ENCODE measurements at regions not wholly inside any gene's neighbourhood (a gene's known extent, or its start where the extent isn't known, plus 50 kb on each side); places are given as distances from the start of the nearest gene placed in this dataset.
"Not testable (repeated sequence)": the region's sequence is repeated elsewhere in the genome, so short reads cannot be mapped to it uniquely, and the experiment has no call there.

DNA sequence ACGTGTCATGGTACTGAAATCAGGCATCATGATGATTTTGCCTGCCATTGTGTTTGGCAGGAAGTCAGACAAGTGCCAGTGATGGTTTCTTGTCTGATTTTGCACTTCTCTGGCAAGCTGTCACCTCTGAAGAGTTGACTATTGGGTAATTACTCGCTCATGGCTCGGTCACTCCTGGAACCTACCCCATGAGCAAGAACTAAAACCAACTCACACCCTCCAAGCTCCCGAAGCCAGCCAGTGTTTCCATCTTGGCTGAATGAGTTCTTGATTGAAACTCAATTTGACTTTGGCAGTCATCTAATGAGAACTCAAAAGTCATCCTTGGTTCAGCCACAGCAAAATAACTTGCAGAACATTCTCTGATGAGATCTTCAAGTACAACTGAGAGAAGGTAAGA, 103.4 kb downstream of the TBC1D26 start:
- not testable (repeated sequence) for DNase-seq (ENCODE audit: low spot score); H3K27ac ChIP-seq (ENCODE audit: poor library complexity, severe bottlenecking); H3K36me3 ChIP-seq (ENCODE audit: low read depth); ATAC-seq (ENCODE audit: low read depth); H3K27me3 ChIP-seq (ENCODE audit: insufficient read depth, poor library complexity, severe bottlenecking); H3K4me3 ChIP-seq (ENCODE audit: severe bottlenecking); H3K4me1 ChIP-seq (ENCODE audit: insufficient read depth, poor library complexity, severe bottlenecking); H3K9me3 ChIP-seq (ENCODE audit: severe bottlenecking)

DNA sequence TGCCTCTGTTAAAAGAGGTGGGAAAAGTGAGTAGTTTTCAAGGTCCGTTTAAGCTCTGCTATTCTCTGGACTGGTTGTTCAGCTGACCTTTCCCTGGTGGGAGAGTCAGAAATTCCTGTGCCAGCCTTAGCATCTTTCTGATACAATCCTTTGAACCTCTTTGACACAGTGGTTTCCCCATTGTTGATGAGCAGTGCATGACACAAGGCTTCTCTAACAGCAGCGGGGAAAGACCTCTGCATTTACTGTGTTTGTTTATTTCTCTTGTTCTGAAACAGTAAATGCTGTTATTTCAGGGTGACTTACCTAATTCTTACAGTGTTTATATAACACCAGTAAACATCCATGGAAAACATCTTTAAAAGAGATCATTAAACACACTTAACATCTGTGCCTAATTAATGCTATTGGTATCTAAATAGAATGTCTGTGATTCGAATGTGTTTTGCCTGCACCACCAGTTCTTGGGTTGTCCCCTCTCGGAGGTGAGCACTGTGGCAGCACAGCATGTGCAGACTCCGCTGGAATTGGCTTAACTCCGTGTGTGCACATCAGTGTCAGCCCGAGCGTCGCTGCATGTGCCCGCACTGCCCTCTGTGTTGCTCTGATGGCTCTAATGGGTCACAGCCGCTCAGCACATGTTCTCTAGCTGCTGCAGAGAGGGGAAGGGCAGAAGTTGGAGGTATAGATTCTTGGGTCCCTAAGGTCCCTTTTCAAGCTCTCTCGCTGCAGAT, 104.3 kb downstream of the TBC1D26 start:
- not testable (repeated sequence) for H3K4me1 ChIP-seq (ENCODE audit: insufficient read depth, poor library complexity, severe bottlenecking); H3K27me3 ChIP-seq (ENCODE audit: insufficient read depth, poor library complexity, severe bottlenecking); DNase-seq (ENCODE audit: low spot score); H3K9me3 ChIP-seq (ENCODE audit: severe bottlenecking); ATAC-seq (ENCODE audit: low read depth); H3K4me3 ChIP-seq (ENCODE audit: severe bottlenecking); H3K36me3 ChIP-seq (ENCODE audit: low read depth); H3K27ac ChIP-seq (ENCODE audit: poor library complexity, severe bottlenecking)

DNA sequence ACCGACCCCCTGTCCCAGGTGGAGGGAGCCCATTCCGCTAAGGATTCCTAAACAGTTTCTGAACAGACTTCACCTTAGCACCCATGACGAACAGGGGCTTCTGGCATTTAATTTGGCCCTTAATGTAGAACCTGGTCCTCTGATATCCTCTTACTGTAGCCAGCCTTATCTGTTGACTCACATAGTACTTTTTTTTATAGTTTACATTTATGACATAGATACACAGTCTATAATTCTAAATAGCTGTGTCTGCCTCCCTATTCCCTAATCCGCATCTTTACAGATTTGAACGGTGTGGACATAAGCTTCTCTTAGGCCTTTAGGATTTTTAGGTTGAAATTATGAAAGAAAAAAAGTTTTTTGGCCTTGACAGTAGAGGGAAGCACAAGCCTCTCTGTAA, 104.9 kb downstream of the TBC1D26 start:
- DNase-seq (ENCODE audit: low spot score) = not testable (repeated sequence)

GRCh38 chr17:15847447-15848229, 97.3 kb upstream of the ADORA2B start:
- DNase-seq (ENCODE audit: low spot score); H3K9me3 ChIP-seq (ENCODE audit: severe bottlenecking); H3K27me3 ChIP-seq (ENCODE audit: insufficient read depth, poor library complexity, severe bottlenecking); H3K4me1 ChIP-seq (ENCODE audit: insufficient read depth, poor library complexity, severe bottlenecking); H3K27ac ChIP-seq (ENCODE audit: poor library complexity, severe bottlenecking); H3K36me3 ChIP-seq (ENCODE audit: low read depth); H3K4me3 ChIP-seq (ENCODE audit: severe bottlenecking): not testable (repeated sequence)
- ATAC-seq (ENCODE audit: low read depth) = 0 out of 3 replicates have a peak, but pooled peaks have one; percentile 31

More for the DNA sequence above, 104.9 kb downstream of the TBC1D26 start:
- not testable (repeated sequence) for H3K9me3 ChIP-seq (ENCODE audit: severe bottlenecking); ATAC-seq (ENCODE audit: low read depth); H3K27ac ChIP-seq (ENCODE audit: poor library complexity, severe bottlenecking); H3K27me3 ChIP-seq (ENCODE audit: insufficient read depth, poor library complexity, severe bottlenecking); H3K36me3 ChIP-seq (ENCODE audit: low read depth); H3K4me1 ChIP-seq (ENCODE audit: insufficient read depth, poor library complexity, severe bottlenecking); H3K4me3 ChIP-seq (ENCODE audit: severe bottlenecking)

GRCh38 chr17:15849054-15849453, 95.9 kb upstream of the ADORA2B start:
- not testable (repeated sequence) for H3K4me1 ChIP-seq (ENCODE audit: insufficient read depth, poor library complexity, severe bottlenecking); H3K9me3 ChIP-seq (ENCODE audit: severe bottlenecking); DNase-seq (ENCODE audit: low spot score); H3K27me3 ChIP-seq (ENCODE audit: insufficient read depth, poor library complexity, severe bottlenecking); H3K4me3 ChIP-seq (ENCODE audit: severe bottlenecking); H3K36me3 ChIP-seq (ENCODE audit: low read depth); H3K27ac ChIP-seq (ENCODE audit: poor library complexity, severe bottlenecking)
- ATAC-seq (ENCODE audit: low read depth) = peak; percentile 89
- TF ChIP-seq CTCF (IDR thresholded peaks at IDR 0.05; ENCODE audit: poor library complexity, severe bottlenecking) = peak; percentile 37

DNA sequence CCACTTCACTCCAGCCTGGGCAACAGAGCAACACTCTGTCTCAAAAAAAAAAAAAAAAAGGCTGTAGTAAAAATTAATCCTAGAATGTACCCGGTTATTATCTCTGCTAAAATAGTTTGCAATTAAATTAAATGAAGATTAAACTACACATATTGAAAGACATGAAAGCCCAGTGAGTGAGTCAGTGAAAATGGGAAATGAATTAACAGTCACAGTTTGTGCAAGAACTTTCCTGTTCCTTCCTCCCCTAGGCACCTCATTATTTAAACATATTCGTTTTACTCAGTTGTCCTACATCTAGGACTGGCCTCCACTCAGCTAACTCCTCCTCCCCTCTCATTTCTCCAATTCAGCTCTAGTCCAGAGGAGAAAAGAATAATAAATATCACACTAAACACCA, 94.9 kb upstream of the ADORA2B start:
- H3K4me3 ChIP-seq (ENCODE audit: severe bottlenecking); H3K4me1 ChIP-seq (ENCODE audit: insufficient read depth, poor library complexity, severe bottlenecking); H3K27ac ChIP-seq (ENCODE audit: poor library complexity, severe bottlenecking); H3K9me3 ChIP-seq (ENCODE audit: severe bottlenecking); H3K36me3 ChIP-seq (ENCODE audit: low read depth); DNase-seq (ENCODE audit: low spot score); H3K27me3 ChIP-seq (ENCODE audit: insufficient read depth, poor library complexity, severe bottlenecking); ATAC-seq (ENCODE audit: low read depth): not testable (repeated sequence)

GRCh38 chr17:15850687-15851086, 94.2 kb upstream of the ADORA2B start:
- H3K36me3 ChIP-seq (ENCODE audit: low read depth); H3K9me3 ChIP-seq (ENCODE audit: severe bottlenecking); H3K4me3 ChIP-seq (ENCODE audit: severe bottlenecking); H3K27ac ChIP-seq (ENCODE audit: poor library complexity, severe bottlenecking); H3K27me3 ChIP-seq (ENCODE audit: insufficient read depth, poor library complexity, severe bottlenecking); H3K4me1 ChIP-seq (ENCODE audit: insufficient read depth, poor library complexity, severe bottlenecking); DNase-seq (ENCODE audit: low spot score): not testable (repeated sequence)
- ATAC-seq (ENCODE audit: low read depth) = peak; percentile 27; the same call in 2 of the 3 replicates

DNA sequence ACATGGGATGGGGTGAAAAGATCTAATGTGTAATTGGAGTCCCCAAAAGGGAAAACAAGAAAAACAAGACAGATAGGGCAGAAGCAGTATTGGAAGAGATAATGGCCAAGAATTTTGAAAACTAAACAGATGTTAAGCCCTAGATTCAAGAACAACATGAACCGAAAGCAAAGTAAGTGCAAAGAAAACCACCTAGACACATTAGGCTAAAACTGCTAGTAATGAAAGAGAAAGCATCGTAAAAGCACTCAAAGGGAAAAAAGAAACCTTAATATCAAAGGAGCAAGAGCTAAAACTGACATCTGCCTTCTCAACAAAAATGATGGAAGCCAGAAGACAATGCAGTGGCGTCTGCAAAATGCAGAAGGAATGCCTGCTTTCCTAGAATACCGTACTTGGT, 92.1 kb upstream of the ADORA2B start:
- H3K27me3 ChIP-seq (ENCODE audit: insufficient read depth, poor library complexity, severe bottlenecking); ATAC-seq (ENCODE audit: low read depth); H3K27ac ChIP-seq (ENCODE audit: poor library complexity, severe bottlenecking); H3K36me3 ChIP-seq (ENCODE audit: low read depth); DNase-seq (ENCODE audit: low spot score); H3K4me1 ChIP-seq (ENCODE audit: insufficient read depth, poor library complexity, severe bottlenecking); H3K4me3 ChIP-seq (ENCODE audit: severe bottlenecking); H3K9me3 ChIP-seq (ENCODE audit: severe bottlenecking): not testable (repeated sequence)

- not testable (repeated sequence) for H3K9me3 ChIP-seq (ENCODE audit: severe bottlenecking); H3K27ac ChIP-seq (ENCODE audit: poor library complexity, severe bottlenecking); H3K4me3 ChIP-seq (ENCODE audit: severe bottlenecking); H3K36me3 ChIP-seq (ENCODE audit: low read depth); DNase-seq (ENCODE audit: low spot score); H3K4me1 ChIP-seq (ENCODE audit: insufficient read depth, poor library complexity, severe bottlenecking); H3K27me3 ChIP-seq (ENCODE audit: insufficient read depth, poor library complexity, severe bottlenecking); ATAC-seq (ENCODE audit: low read depth)
Measured at GRCh38 chr17:15856191-15856590, 88.7 kb upstream of the ADORA2B start.

DNA sequence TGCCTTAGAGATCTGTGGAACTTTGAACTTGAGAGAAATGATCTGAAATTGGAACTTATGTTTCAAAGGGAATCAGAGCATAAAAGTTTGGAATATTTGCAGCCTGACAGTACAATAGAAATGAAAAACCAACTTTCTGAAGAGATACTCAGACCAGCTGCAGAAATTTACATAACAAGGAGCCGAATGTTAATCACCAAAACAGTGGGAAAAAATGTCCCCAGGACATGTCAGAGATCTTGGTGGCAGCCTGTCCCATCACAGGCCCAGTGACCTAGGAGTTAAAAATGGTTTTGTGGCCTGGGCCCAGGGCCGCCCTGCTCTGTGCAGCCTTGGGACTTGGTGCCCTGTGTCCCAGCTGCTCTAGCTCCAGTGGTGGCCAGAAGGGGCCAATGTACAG, 88.2 kb upstream of the ADORA2B start:
- H3K4me3 ChIP-seq (ENCODE audit: severe bottlenecking); H3K9me3 ChIP-seq (ENCODE audit: severe bottlenecking); H3K4me1 ChIP-seq (ENCODE audit: insufficient read depth, poor library complexity, severe bottlenecking); DNase-seq (ENCODE audit: low spot score); H3K27me3 ChIP-seq (ENCODE audit: insufficient read depth, poor library complexity, severe bottlenecking); ATAC-seq (ENCODE audit: low read depth); H3K27ac ChIP-seq (ENCODE audit: poor library complexity, severe bottlenecking); H3K36me3 ChIP-seq (ENCODE audit: low read depth): not testable (repeated sequence)
